ENCODE measurements at regions not wholly inside any gene's neighbourhood (a gene's known extent, or its start where the extent isn't known, plus 50 kb on each side); places are given as distances from the start of the nearest gene placed in this dataset.

DNA sequence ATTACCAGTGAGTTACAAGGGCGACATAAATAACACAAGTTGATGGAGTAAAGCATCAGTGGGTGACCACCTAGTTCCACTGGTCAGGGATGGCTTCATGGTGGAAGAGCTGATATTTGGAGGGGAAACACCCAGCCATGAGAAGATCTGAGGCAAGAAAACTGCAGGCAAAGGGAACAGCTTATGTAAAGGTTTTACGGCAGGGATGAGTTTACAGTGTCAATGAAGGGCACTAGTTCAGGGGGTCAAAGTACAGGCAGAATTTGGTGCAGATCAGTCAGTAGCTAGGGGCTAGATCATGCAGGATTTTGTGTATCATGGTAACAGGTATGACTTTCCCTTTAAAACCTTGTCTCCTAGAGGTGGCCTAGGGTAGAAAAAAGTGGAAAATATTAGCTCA is 339.6 kb downstream of the PMP22 start:
- TF ChIP-seq CTCF (IDR thresholded peaks at IDR 0.05), result no peak
- no peak for TF ChIP-seq POLR2A (IDR thresholded peaks at IDR 0.05)

Data from uterus (tissue), 2 donors.